ENCODE measurements at regions not wholly inside any gene's neighbourhood (a gene's known extent, or its start where the extent isn't known, plus 50 kb on each side); places are given as distances from the start of the nearest gene placed in this dataset.

- TF ChIP-seq POLR2AphosphoS5 (IDR thresholded peaks at IDR 0.05; ENCODE audit: insufficient read depth in 1 of 2, low read depth in 1 of 2) (no peak), POLR2A (IDR thresholded peaks at IDR 0.05) (no peak)
- TF ChIP-seq, protein P1, sequence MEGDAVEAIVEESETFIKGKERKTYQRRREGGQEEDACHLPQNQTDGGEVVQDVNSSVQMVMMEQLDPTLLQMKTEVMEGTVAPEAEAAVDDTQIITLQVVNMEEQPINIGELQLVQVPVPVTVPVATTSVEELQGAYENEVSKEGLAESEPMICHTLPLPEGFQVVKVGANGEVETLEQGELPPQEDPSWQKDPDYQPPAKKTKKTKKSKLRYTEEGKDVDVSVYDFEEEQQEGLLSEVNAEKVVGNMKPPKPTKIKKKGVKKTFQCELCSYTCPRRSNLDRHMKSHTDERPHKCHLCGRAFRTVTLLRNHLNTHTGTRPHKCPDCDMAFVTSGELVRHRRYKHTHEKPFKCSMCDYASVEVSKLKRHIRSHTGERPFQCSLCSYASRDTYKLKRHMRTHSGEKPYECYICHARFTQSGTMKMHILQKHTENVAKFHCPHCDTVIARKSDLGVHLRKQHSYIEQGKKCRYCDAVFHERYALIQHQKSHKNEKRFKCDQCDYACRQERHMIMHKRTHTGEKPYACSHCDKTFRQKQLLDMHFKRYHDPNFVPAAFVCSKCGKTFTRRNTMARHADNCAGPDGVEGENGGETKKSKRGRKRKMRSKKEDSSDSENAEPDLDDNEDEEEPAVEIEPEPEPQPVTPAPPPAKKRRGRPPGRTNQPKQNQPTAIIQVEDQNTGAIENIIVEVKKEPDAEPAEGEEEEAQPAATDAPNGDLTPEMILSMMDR (IDR thresholded peaks at IDR 0.05), result no peak
- no peak overlapping the region for H3K27ac ChIP-seq
- no peak overlapping the region for H3K4me3 ChIP-seq
- DNase-seq (ENCODE audit: extremely low spot score in 2 of 2), result no peak
- intact Hi-C loops (cut with DNase I), result no loop called here
- no peaks in the 10 kb centered on the region for H3K27me3 ChIP-seq
- no peaks in the 10 kb centered on the region for H3K36me3 ChIP-seq
- no peaks in the 10 kb centered on the region for H3K4me1 ChIP-seq
- no peaks in the 10 kb centered on the region for H3K9me3 ChIP-seq
Measured at GRCh38 chr18:77970814-77971213, 721.2 kb downstream of the GALR1 start.

DNA sequence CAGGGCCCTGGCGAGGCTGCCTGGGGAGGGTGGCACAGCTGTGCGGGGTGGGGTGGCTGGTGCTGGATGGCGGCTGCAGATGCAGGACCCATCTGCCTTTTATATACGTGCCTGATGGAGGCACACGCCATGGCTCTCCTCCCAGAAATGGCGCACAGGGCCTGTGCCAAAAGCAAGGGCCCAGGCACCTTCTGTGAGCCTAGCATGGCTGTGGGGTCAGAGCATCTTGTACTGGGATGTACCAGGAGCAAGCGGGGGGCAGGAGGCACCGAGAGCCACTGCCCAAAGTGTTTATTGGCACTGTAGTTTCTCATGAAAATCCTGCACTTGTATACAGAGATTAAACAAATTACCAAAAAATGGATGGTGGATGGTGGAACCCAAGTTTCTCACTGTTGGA lies 724.1 kb downstream of the GALR1 start:
- Histone ChIP-seq H3K27me3 (no peaks in the 10 kb centered on the region), H3K4me3 (no peak overlapping the region), H3K4me1 (no peaks in the 10 kb centered on the region), H3K9me3 (no peaks in the 10 kb centered on the region), H3K27ac (no peak overlapping the region), H3K36me3 (no peaks in the 10 kb centered on the region)
- no peak for DNase-seq (ENCODE audit: extremely low spot score in 2 of 2)
- TF ChIP-seq POLR2A (IDR thresholded peaks at IDR 0.05), result no peak
- no peak for TF ChIP-seq POLR2AphosphoS5 (IDR thresholded peaks at IDR 0.05; ENCODE audit: insufficient read depth in 1 of 2, low read depth in 1 of 2)
- TF ChIP-seq, protein P1 (IDR thresholded peaks at IDR 0.05), result no peak
- intact Hi-C loops (cut with DNase I), result no loop called here

GRCh38 chr18:77974329-77974728 lies 724.7 kb downstream of the GALR1 start:
- Histone ChIP-seq H3K4me3 (no peak overlapping the region), H3K9me3 (no peaks in the 10 kb centered on the region), H3K27ac (no peak overlapping the region), H3K27me3 (no peaks in the 10 kb centered on the region), H3K36me3 (no peaks in the 10 kb centered on the region), H3K4me1 (no peaks in the 10 kb centered on the region)
- no peak for DNase-seq (ENCODE audit: extremely low spot score in 2 of 2)
- TF ChIP-seq, protein P1 (IDR thresholded peaks at IDR 0.05), result no peak
- TF ChIP-seq POLR2A (IDR thresholded peaks at IDR 0.05), result no peak
- no peak for TF ChIP-seq POLR2AphosphoS5 (IDR thresholded peaks at IDR 0.05; ENCODE audit: insufficient read depth in 1 of 2, low read depth in 1 of 2)
- intact Hi-C loops (cut with DNase I), result no loop called here

GRCh38 chr18:77977331-77977730 lies 727.7 kb downstream of the GALR1 start:
- intact Hi-C loops (cut with DNase I), result no loop called here
- Histone ChIP-seq H3K9me3 (no peaks in the 10 kb centered on the region), H3K27ac (no peak overlapping the region), H3K36me3 (no peaks in the 10 kb centered on the region), H3K27me3 (no peaks in the 10 kb centered on the region), H3K4me3 (no peak overlapping the region), H3K4me1 (no peaks in the 10 kb centered on the region)
- TF ChIP-seq, protein P1 (IDR thresholded peaks at IDR 0.05), result no peak
- no peak for TF ChIP-seq POLR2AphosphoS5 (IDR thresholded peaks at IDR 0.05; ENCODE audit: insufficient read depth in 1 of 2, low read depth in 1 of 2)
- no peak for TF ChIP-seq POLR2A (IDR thresholded peaks at IDR 0.05)
- peak in 1 of 2 donors; percentile 67 for DNase-seq (ENCODE audit: extremely low spot score in 2 of 2)

GRCh38 chr18:77980275-77980674 lies 730.6 kb downstream of the GALR1 start:
- Histone ChIP-seq H3K9me3 (no peaks in the 10 kb centered on the region), H3K4me3 (no peak overlapping the region), H3K36me3 (no peaks in the 10 kb centered on the region), H3K27ac (no peak overlapping the region), H3K4me1 (no peaks in the 10 kb centered on the region), H3K27me3 (no peaks in the 10 kb centered on the region)
- TF ChIP-seq, protein P1 (IDR thresholded peaks at IDR 0.05), result no peak
- TF ChIP-seq POLR2AphosphoS5 (IDR thresholded peaks at IDR 0.05; ENCODE audit: insufficient read depth in 1 of 2, low read depth in 1 of 2) (no peak), POLR2A (IDR thresholded peaks at IDR 0.05) (no peak)
- intact Hi-C loops (cut with DNase I), result no loop called here
- peak in 1 of 2 donors; percentile 64 for DNase-seq (ENCODE audit: extremely low spot score in 2 of 2)

All from vagina (tissue), 2 donors.